Fibroblast of skin of scalp (primary cell): ENCODE measurements at regions not wholly inside any gene's neighbourhood (a gene's known extent, or its start where the extent isn't known, plus 50 kb on each side); places are given as distances from the start of the nearest gene placed in this dataset.

Experiments used
- DNase-seq: peaks from one replicate; pipeline ENCODE4 v3.0.0-alpha.2; 2013

DNA sequence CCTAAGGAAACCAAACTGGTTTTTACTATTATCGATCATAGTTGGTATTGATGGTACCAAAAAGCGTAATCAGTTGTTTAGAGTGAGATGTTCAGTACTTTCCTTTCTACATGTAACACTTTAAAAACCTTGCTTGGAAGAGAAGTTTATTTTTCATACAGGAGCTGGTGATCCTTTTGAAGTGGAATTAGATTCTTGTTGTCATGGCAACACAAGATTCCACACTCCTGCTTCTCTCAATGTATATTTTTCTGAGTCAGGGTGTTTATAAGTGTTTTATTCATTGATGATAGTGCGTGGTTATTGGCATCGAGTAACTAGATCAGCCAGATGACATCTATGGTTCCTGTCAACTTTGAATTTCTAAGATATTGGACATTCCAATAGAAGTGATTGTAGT lies 181.1 kb upstream of the CHD1 start:
- no peak for DNase-seq

DNA sequence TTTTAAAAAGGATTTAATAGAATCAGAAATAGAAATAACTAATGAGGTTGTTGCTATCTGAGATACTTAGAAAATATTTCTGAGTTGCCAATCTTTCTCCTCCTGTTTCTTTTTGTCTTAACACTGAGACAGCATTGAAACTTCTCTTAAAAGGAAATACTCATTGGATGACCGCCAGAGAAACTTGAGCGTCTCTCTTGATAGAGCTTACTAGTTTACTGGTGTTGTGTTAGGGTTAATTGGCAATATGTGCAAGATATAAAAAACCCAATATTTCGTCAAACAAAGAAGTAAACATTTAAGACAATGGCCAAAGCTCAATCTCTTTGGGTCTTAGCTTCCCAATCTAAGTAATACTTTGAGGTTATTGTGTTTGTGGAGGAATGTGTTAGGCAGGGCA lies 176.4 kb upstream of the CHD1 start:
- peak; percentile 9 for DNase-seq

DNA sequence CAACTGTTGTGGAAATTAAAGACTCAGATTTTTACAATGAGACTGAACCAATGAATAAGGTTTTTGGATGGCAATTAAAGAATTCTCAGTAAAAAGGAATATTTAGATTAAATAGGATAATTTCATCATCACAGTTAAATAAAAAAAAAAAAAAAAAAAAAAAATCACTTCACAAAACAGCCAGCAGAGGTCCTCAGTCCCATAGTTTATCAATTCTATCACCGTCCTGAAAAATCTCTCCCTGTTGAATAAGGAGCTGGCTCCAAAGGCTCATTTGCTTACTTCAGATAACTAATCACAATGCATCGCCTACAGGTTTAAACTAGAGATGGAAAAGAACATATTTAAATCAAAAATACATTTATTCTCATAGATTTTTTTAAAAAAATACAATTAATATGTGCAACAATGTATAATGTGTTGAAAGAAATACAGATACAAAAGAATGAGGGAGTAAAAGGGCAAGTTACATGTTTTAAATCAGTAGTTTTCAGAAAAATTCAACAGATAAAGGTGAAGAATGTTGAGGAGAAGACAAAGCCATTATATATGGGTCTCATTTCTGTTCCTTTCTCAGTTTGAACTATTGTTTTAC lies 175.8 kb upstream of the CHD1 start:
- DNase-seq = peak; percentile 37

GRCh38 chr5:99102073-99102697 lies 173.4 kb upstream of the CHD1 start:
- DNase-seq = no peak

GRCh38 chr5:99099691-99100090 lies 170.9 kb upstream of the CHD1 start:
- no peak for DNase-seq

DNA sequence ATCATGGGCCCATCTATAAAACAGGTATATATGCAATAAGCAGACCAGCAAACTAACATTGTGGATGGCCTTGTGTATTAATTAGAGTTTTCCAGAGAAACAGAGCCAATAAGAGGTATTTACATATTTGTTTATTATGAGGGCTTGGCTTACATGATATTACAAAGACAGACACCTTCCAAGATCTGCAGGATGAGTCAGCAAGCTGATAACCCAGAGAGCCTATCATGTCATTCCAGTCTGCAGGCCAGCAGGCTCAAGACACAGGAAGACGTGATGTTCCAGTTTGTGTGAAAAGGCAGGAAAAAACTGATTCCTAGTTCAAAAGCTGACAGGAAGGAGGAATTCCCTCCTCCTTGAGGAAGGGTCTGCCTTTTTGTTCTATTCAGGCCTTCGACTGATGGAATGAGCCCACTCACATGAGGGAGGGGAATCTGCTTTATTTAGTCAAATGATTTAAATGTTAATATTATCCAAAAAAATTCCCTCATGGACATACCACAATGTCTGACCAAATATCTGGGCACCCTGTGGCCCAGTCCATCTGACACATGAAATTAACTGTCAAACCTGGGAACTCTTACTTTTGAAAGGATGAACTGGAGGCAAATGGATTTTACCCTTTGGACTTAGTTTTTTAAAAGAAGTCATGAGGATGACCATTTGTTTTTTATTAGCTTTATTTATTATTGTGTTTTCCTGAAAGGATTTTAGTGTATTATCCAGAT lies 161.2 kb upstream of the CHD1 start:
- DNase-seq = no peak

DNA sequence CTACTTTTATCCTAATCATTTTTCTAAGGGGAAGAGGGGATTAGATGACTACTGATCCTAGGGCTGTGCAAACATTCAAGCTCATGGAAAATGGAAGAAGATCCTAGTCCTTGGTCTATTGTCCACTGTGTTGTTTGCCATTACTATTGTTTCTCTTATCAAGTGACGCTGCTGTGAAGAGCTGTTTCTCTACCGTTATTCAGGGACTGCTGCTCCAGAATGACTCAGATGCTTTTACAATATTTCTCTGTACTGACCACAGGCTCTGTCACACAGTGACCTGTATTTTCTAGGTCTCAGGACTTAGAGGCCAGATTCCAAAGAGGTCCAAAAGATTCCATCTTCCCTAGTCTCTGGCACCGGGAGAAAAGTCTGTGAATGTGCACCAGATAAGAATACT lies 159.5 kb upstream of the CHD1 start:
- no peak for DNase-seq

- no peak for DNase-seq
Observed at GRCh38 chr5:99083197-99083596, 154.4 kb upstream of the CHD1 start.

DNA sequence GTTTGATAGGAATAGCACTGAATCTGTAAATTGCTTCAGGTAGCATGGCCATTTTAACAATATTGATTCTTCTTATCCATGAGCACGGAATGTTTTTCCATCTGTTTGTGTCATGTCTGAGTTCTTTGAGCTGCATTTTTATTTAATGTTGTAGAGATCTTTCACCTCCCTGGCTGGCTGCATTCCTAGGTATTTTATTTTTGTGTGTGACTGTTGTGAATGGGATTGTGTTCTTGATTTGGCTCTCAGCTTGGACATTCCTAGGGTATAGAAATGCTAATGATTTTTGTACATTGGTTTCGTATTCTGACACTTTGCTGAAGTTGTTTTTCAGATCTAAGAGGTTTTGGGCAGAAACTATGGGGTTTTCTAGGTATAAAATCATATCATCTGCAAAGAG lies 152.9 kb upstream of the CHD1 start:
- no peak for DNase-seq

- DNase-seq = no peak
Observed at GRCh38 chr5:99076723-99077640, 148.2 kb upstream of the CHD1 start.

DNA sequence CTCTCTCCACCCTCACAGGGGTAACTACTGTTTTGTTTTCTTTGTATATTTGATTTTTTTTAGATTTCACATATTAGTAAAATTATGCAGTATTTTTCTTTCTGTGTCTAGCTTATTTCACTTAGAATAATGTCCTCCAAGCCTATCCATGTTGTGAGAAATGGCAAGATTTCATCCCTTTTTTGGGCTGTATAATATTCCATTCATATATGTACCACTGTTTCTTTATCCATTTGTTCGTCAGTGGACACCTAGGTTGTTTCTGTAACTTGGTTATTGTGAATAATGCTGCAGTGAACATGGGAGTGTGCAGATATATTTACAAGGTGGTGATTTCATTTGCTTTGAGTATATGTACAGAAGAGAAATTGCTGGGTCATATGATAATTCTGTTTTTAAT lies 144.0 kb upstream of the CHD1 start:
- DNase-seq = no peak

DNA sequence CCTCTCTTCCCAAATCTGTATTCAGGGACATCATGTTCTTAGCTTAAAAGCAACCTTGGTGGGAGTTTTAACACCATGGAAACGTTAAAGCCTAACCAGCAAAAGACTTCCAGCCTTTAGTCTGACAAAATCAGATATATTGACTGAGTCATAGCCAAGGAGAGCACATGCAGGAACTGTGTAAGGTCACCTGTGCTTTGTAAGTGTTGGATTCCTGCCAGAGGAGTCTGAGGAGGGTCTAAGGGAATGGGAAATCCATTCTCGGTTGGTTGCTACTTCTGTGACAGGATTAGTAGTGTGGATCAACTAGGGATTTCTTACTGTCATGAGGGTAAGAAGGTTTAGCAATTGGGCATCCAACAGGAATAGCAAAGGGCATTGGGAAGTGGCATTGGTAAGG lies 142.0 kb upstream of the CHD1 start:
- no peak for DNase-seq

DNA sequence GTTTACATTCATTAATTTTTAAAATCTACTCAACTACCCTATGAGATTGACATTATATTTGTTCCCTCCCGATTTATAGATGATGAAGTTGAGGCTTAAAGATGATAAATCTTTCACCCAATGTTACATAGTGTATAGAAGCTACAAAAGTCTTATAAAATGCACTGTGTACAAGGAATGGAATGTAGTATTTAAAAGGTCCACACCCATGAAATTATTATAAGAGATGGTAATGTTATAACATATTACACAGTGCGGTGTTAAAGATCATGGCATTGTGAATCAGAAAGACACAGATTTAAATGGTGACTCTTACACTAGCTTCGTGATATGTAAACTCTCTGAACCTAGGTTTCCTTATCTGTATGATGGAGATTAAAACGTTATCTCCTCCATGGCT lies 141.6 kb upstream of the CHD1 start:
- peak; percentile 12 for DNase-seq

DNA sequence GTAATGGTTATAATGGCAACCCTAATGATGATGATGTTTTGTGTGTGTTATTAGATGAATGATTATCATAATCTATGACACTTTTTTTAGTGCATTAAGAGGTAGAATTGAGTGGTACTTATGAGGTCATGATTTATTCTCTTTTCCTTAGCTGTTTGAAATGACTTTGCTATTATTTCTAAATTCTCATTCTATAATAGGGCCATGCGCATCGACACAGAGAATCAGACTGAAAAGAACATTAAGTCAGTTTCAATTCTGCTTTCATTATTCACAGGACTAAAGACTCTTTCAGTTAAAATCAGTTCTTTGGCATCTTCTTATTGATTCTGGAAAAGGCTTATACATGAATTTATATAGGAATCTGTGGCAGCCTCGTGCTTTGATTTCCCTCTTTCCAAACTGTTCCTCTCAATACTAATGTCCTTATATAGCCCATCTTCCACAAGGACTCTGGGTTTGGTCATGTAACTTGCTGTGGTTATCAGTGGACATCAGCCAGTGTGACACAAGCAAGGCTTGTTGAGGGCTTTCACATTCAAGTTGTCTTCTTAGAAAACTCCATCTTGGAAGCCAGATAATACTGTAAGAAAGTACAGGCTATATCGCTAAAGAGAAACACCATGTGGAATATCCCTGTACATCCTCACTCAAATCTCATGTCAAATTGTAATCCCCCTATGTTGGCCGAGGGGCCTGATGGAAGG lies 140.3 kb upstream of the CHD1 start:
- no peak for DNase-seq

DNA sequence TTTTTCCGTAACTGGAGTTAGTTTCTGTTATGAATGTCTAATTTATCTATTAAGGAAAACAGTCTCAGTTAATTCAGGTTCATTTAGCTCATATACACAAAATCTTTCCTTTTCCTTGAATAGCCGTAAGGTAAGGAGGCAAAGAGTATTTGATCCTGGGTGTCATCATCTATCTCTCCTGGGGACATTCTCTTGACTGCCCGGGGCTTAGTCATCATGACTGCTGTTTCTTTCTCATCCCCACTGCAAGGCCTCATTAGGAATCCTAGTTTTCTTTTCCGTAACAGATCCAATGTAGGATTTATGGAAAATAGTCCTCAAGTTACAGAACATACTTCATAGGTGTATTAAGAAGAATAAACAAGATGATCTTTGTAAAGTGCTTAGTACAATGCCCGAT lies 134.9 kb upstream of the CHD1 start:
- peak; percentile 36 for DNase-seq

- peak; percentile 84 for DNase-seq
Observed at GRCh38 chr5:99061711-99062110, 132.9 kb upstream of the CHD1 start.

GRCh38 chr5:99061299-99061698 lies 132.5 kb upstream of the CHD1 start:
- DNase-seq = peak; percentile 5

DNA sequence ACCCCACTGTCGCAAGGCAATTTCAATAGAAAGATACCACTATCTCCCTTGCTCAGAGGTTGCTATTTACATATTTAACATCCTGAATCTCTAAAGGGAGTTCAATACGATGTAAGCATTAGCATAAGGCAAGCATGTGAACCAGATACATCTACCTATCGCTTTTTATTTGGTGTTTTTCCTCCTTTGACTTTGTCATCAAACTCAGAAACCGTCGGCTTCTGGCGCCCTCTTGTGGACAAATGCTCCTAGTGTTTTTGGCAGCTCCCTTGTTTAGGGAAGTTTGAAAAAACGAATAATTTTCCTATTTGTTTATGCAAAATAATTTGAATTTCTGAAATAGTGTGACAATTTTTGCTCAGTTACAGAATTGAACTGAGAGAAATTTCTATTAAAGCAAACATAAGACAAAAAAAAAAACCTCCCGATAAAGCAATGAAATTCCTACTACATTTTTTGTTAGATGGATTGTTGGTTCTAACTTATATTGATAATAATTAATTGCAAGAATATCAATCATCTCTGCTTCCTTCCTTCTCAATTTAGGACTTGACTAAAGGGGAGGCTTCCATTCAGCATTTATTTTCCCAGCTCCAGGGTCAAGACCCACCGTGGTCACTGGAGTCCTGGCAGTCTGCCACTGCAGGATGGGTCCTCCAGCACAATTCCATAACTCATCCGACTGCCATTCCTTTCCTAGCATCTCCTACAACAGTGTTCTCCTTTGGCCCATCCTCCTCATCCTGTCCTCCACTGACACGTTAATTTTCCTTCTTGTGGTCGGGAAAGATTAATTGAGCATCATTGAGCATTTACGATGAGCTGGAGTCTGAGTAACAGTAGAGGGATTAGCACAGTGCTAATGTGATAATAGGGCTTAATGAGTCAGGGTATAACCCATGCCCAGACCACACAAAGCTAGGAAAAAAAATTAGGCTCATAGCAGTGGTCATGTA lies 131.8 kb upstream of the CHD1 start:
- peak; percentile 69 for DNase-seq

GRCh38 chr5:99059685-99060084 lies 130.9 kb upstream of the CHD1 start:
- DNase-seq = no peak

DNA sequence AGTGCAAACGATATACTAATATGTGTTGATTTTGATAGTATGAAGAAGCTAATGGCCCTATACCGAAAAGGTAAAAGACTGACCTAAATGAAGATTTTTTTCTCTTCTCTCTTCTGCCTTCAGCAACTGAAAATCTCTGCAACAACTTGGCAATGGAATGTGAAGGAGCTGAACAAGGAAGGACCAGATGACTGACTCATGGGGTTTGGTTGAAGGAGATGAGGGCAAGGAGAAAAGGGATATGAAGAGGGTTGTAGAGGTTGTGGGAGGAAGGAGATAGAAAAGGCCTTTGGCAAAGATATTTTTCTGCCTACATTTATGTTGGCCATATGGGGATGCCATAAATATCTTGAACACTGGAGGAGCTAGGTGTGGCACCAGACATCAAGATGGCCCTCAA lies 129.7 kb upstream of the CHD1 start:
- peak; percentile 14 for DNase-seq

DNA sequence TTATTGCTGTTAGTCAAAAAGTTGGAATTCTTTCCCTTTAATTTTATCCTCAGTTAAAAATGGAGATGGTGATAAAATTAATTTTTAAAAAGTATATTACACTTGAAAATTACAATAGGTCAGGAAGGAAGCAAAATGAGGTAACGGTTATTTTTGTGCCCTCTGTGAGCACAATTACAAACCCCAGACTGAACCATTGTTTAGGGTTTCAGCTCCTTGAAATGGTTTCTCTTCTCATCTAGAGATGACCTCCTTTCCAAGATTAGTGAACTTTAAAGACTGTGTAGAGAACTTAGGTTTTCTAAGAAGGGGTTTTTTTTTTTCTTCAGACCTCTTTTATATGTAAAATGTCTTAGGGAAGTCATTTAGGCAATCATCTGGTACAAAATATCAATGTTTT lies 126.2 kb upstream of the CHD1 start:
- no peak for DNase-seq
